Activated CD8-positive, alpha-beta memory T cell treated with anti-CD3 and anti-CD28 coated beads, Interleukin-2, amount 50 U/mL, for 1 hour (primary cell): ENCODE measurements at regions not wholly inside any gene's neighbourhood (a gene's known extent, or its start where the extent isn't known, plus 50 kb on each side); places are given as distances from the start of the nearest gene placed in this dataset.

ENCODE experiments used
- DNase-seq: peaks from one replicate; pipeline ENCODE4 v3.0.0-alpha.2; 2020; ENCODE audit errors: extremely low read depth

DNA sequence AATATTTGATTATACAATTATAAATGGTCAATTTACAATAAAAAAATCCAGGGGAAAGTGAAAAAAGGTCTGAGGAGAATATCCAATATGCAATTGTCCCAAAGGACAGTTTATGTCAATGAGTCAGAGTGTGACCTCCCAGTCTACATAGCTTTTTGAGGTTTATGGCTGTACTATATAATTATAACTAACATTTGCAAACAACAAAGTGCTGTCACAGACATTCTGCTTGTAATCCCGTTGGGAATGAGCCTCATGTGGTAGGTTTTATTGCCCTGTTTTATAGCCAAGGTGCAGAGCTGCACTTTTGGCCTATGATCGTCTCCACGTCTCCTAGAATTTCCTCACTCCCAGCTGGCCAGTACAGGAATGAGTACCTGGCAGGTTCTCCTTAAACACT is 103.8 kb downstream of the ADSS2 start:
- no peak for DNase-seq

DNA sequence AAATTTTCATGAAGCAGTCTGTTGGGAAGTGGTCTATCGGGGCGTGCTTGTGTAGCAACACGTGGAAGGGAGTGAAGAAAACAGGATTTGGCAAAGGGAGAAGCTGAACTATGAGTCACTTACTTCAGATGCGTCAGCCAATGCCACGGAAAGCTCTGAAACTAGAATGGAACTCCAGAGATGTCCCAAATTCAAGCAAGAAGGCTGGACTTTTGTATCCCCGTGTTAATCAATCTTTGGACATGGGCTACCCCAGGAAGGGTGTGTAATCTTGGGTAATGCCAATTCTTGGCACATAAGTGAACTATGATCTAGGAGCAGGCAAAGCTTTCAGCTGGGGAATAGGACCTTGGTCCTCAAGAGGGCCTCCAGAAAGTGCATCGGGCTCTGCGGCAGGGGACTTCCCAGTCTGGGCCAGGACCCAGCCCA is 102.6 kb downstream of the ADSS2 start:
- no peak for DNase-seq

DNA sequence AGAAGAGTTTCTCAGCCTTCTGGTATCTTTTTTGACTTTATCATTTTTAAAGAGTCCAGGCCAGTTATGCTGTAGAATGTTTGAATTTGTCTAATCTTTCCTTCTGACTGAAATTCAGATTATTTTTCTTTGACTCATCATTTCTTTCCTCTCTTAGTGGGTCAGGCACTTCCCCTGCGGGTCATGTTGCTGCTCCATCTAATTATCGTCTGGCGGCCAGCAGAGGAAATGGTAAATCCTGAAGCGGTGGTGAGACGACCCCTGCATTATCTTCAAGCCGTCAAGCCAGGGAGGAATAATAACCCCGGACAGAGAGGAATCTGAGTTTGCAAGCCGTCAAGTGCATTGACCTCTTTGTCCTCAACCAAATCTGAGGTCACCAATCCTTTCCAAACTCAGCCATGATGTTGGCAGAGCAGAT is 102.1 kb downstream of the ADSS2 start:
- no peak for DNase-seq

DNA sequence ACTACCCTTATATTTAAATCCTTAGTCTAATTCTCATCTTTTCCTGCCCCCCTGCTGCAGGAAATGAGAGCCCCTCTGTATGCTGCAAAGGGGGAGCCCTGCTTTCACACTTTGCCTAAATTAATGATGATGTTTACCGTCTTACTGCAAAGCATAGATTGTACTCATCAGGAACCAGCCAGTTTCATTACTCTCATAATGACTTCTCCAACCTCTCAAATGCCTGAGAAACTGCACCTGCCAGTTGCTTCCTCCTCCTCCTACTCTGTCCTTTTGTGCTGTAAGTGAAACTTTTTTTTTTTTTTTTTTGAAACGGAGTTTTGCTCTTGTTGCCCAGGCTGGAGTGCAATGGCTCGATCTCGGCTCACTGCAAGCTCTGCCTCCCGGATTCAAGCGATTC is 101.7 kb downstream of the ADSS2 start:
- DNase-seq = no peak

DNA sequence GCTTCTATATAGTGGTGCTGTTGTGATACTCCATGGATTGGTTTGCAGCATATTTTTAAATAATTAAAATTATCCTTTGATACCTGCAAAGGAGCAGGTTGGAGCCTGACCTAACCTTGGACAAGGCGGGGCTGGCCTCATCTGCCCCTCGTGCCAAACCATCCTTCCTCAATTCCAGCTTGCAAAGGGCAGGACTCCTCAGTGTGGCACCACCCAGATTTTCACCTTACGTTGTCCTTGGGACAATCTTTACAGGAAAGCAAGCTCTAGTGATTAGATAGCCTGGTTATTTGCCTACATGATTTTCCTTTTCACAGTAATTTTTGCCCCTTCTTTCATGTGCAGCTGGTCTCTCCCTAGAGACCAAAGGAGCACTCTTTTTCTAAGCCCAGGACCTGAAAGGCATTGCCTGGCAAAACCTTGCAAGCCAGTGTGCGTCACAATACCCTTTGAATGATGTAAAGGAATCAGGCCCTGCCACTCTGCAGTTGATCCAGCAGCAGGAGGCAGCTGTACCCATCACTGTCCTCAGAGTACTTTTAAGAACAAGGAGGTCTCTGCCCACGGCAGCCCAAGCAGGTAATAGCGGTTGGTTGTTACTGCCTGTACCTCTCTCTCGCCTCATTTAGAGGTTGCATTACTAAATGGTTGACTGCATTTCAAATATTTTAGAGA is 99.4 kb downstream of the ADSS2 start:
- no peak for DNase-seq

DNA sequence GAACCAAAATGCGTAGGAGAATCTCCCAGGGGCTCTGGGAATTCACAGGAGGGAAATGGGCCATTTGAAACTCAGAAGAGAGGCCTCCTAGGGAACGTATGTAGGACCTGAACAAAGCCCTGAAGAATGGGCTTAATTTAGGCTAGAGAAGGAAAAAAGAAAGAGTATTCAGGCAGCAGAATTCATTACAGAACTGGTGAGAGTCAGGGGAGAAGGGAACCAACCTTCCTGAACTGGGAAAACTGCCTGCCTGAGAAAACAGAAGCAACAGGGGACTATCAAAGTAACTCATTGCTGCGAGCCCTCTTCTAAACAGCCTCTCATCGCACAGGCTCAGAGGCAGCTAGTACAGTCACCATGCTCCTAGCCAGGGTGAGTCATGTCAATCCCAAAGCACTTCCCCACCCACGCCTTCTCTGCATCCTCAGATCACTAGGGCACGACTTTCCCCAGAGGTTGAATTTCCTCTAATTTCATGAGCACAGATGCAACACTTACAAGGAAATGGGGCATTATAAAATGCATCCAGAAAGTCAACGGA is 98.1 kb downstream of the ADSS2 start:
- no peak for DNase-seq

DNA sequence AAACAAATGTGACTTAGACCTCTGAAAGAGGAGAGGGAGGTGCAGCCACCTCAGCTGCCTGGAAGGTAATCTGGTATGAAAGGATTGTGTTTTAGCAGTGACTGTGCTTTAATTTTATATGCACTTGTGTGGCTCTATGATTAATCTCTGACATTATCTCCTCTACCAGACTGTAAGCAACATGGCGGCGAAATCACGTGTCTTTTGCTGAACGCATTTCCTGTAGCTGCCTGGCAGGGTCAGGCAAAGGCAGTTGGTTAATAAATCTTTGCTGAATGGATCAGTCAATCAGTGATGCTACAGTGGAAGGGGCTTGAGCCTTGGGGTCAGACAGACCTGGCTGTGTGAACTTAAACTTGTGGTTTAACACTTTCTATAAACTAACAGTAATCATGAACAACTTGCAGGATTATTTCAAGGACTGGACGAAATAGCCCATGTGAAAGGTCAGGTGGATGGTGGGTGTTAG is 96.9 kb downstream of the ADSS2 start:
- DNase-seq = no peak

DNA sequence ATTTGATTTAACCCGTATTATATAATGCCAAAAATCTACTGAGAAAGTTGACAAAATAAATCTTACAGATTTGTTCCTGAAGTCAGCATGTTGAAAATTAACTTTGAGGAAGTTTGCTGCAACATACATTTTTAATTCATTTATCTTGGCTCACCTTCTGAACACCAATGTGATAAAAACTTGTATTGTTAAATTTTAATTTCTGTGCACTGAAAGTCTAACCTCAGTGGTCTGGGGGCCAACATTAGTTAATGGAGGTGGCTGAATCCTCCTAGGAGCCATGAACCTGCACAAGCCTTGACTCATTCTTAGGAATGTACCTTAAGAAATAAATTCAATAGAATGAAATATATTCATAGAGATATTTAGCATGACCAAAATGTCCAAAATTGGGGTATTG is 95.3 kb downstream of the ADSS2 start:
- DNase-seq = no peak
